Smooth muscle cell (in vitro differentiated cells): ENCODE measurements at regions not wholly inside any gene's neighbourhood (a gene's known extent, or its start where the extent isn't known, plus 50 kb on each side); places are given as distances from the start of the nearest gene placed in this dataset.

Source experiments
- DNase-seq: peaks from one replicate; lab custom pipeline; 2025; ENCODE audit not compliant: unreplicated experiment; lab: John Stamatoyannopoulos, UW
- H2AFZ ChIP-seq: fragments of 200-600 bp; sonication (generic); 2 replicates; pipeline ENCODE4 v1.6.0; 2016; ENCODE audit warnings: antibody characterized with exemption, low read depth, mild to moderate bottlenecking
- H3F3A ChIP-seq: fragments of 200-600 bp; sonication (generic); 2 replicates; pipeline ENCODE4 v1.6.0; 2017; ENCODE audit warnings: antibody characterized with exemption, low read depth
- H3K27ac ChIP-seq: fragments of 200-600 bp; sonication (generic); 2 replicates; pipeline ENCODE4 v1.5.1; 2016; ENCODE audit warnings: low read depth, mild to moderate bottlenecking
- H3K27me3 ChIP-seq: fragments of 200-600 bp; sonication (generic); 2 replicates; pipeline ENCODE4 v1.6.1; 2016; ENCODE audit warnings: low read depth, mild to moderate bottlenecking
- H3K36me3 ChIP-seq: fragments of 200-600 bp; sonication (generic); 2 replicates; pipeline ENCODE4 v1.5.1; 2016; ENCODE audit warnings: low read depth
- H3K4me1 ChIP-seq: fragments of 200-600 bp; sonication (generic); 2 replicates; pipeline ENCODE4 v1.5.1; 2016; ENCODE audit warnings: low read depth
- H3K4me2 ChIP-seq: fragments of 200-600 bp; sonication (generic); 2 replicates; pipeline ENCODE4 v1.6.0; 2016; ENCODE audit warnings: mild to moderate bottlenecking
- H3K4me3 ChIP-seq: fragments of 200-600 bp; sonication (generic); 2 replicates; pipeline ENCODE4 v1.5.1; 2016; ENCODE audit warnings: mild to moderate bottlenecking
- H3K79me2 ChIP-seq: fragments of 200-600 bp; sonication (generic); 2 replicates; pipeline ENCODE4 v1.6.0; 2016; ENCODE audit warnings: low read depth, mild to moderate bottlenecking
- H3K9ac ChIP-seq: fragments of 200-600 bp; sonication (generic); 2 replicates; pipeline ENCODE4 v1.6.0; 2016; ENCODE audit warnings: low read depth
- H3K9me3 ChIP-seq: fragments of 200-600 bp; sonication (generic); replicated peaks from 2 replicates; pipeline ENCODE4 v1.5.1; 2016; ENCODE audit warnings: low read depth
- H4K20me1 ChIP-seq: fragments of 200-600 bp; sonication (generic); 2 replicates; pipeline ENCODE4 v1.6.0; 2016; ENCODE audit warnings: low read depth
- CTCF ChIP-seq: fragments of 200-600 bp; sonication (generic); IDR thresholded peaks from 2 replicates; pipeline ENCODE4 v1.5.1; 2017; ENCODE audit warnings: borderline replicate concordance, mild to moderate bottlenecking, antibody characterized with exemption; ENCODE audit not compliant: insufficient read depth, poor library complexity, severe bottlenecking
- WGBS: methylation state at CpG from one replicate; pipeline ENCODE4 v1.1.7; 2016; ENCODE audit warnings: low lambda C conversion rate; 5-methylcytosine and 5-hydroxymethylcytosine counted together

DNA sequence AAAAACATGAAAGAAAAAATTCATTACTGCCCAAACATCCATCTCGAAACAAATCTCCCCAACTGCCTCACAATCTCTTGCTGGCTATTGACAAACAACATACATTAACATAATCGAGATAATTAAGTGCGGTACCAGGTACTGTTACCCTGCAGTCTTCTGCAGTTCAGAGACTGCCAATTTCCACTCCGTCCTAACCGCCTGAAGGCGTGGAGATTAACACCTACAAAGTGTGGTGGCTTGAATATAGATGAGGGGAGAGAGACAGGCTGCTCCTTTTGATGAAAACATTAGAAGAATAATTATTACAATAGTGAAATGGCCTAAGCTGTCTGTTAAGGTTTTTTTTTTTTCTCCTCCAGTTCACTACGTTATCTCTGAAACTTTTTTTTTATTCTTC, 258.9 kb upstream of the SOX4 start:
- no peak overlapping the region for H3K9ac ChIP-seq
- TF ChIP-seq CTCF: no peak
- no peak overlapping the region for H3K4me2 ChIP-seq
- H3K4me1 ChIP-seq: no peaks in the 10 kb centered on the region
- H3K27ac ChIP-seq: no peak overlapping the region
- no peak overlapping the region for H2AFZ ChIP-seq
- H3K4me3 ChIP-seq: no peak overlapping the region
- no peak for DNase-seq
- H3K36me3 ChIP-seq: no peaks in the 10 kb centered on the region
- H4K20me1 ChIP-seq: no peaks in the 10 kb centered on the region
- H3K79me2 ChIP-seq: no peaks in the 10 kb centered on the region
- no peaks in the 10 kb centered on the region for H3K9me3 ChIP-seq
- H3F3A ChIP-seq: no peaks in the 10 kb centered on the region
- H3K27me3 ChIP-seq: no peaks in the 10 kb centered on the region
- 88% methylated on average over 7 of the region's 7 CpGs for WGBS

GRCh38 chr6:21335591-21335990, 258.0 kb upstream of the SOX4 start:
- Histone ChIP-seq H3K27me3 (no peaks in the 10 kb centered on the region), H3K9ac (no peak overlapping the region), H3F3A (no peaks in the 10 kb centered on the region), H2AFZ (no peak overlapping the region), H3K79me2 (no peaks in the 10 kb centered on the region), H3K4me3 (no peak overlapping the region), H4K20me1 (no peaks in the 10 kb centered on the region), H3K27ac (no peak overlapping the region), H3K4me2 (no peak overlapping the region), H3K9me3 (no peaks in the 10 kb centered on the region), H3K4me1 (no peaks in the 10 kb centered on the region), H3K36me3 (no peaks in the 10 kb centered on the region)
- no peak for DNase-seq
- no peak for TF ChIP-seq CTCF

GRCh38 chr6:21337263-21337662, 256.3 kb upstream of the SOX4 start:
- H3K4me1 ChIP-seq: no peaks in the 10 kb centered on the region
- no peak for TF ChIP-seq CTCF
- no peaks in the 10 kb centered on the region for H3F3A ChIP-seq
- no peak overlapping the region for H3K9ac ChIP-seq
- H3K27ac ChIP-seq: no peak overlapping the region
- H3K4me3 ChIP-seq: no peak overlapping the region
- no peak overlapping the region for H2AFZ ChIP-seq
- no peaks in the 10 kb centered on the region for H3K9me3 ChIP-seq
- WGBS: 80% methylated on average over 3 of the region's 3 CpGs
- no peak overlapping the region for H3K4me2 ChIP-seq
- no peaks in the 10 kb centered on the region for H4K20me1 ChIP-seq
- no peaks in the 10 kb centered on the region for H3K79me2 ChIP-seq
- no peak for DNase-seq
- no peaks in the 10 kb centered on the region for H3K27me3 ChIP-seq
- H3K36me3 ChIP-seq: no peaks in the 10 kb centered on the region

- 98% methylated on average over 3 of the region's 3 CpGs for WGBS
- H3K27me3 ChIP-seq: no peaks in the 10 kb centered on the region
- no peak for DNase-seq
- no peaks in the 10 kb centered on the region for H4K20me1 ChIP-seq
- H3K4me2 ChIP-seq: no peak overlapping the region
- no peaks in the 10 kb centered on the region for H3K9me3 ChIP-seq
- H3K4me1 ChIP-seq: no peaks in the 10 kb centered on the region
- H3K36me3 ChIP-seq: no peaks in the 10 kb centered on the region
- H3K4me3 ChIP-seq: no peak overlapping the region
- no peaks in the 10 kb centered on the region for H3F3A ChIP-seq
- no peak overlapping the region for H3K9ac ChIP-seq
- H3K79me2 ChIP-seq: no peaks in the 10 kb centered on the region
- H3K27ac ChIP-seq: no peak overlapping the region
- H2AFZ ChIP-seq: no peak overlapping the region
- TF ChIP-seq CTCF: no peak
These were observed 253.0 kb upstream of the SOX4 start for GRCh38 chr6:21340573-21340972.
